ENCODE measurements at regions not wholly inside any gene's neighbourhood (a gene's known extent, or its start where the extent isn't known, plus 50 kb on each side); places are given as distances from the start of the nearest gene placed in this dataset.

DNA sequence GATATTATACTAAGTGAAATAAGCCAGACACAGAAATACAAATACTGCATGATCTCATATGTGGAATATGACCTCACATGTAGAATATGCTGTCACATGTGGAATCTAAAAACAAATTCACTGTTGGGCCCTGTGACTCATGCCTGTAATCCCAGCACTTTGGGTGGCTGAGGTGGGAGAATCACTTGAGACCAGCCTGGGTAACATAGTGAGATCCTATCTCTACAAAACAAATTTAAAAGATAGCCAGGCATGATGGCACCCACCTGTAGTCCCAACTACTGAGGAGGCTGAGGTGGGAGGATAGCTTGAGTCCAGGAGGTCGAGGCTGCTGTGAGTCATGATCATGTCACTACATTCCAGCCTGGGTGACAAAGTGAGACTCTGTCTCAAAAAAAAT lies 160.3 kb downstream of the PTEN start:
- DNase-seq, result no peak

DNA sequence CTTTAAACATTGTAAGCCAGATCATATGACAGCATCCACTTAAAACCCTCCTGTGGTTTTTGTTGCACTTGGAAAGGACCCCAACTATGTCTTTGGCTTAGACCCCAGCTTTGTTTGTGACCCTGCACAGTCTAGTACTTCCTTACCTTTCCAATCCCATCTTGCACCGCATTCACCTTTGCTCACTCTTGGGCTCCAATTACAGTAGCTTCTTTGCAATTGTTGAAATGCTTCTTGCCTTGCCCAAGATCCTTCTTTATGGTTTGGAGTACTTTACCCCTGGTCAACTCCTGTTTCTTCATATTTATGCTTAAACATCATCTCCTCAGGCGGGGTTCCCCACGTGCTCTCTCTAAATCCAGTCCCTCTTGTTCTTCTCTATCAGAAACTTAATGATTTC lies 162.6 kb downstream of the PTEN start:
- no peak for DNase-seq

DNA sequence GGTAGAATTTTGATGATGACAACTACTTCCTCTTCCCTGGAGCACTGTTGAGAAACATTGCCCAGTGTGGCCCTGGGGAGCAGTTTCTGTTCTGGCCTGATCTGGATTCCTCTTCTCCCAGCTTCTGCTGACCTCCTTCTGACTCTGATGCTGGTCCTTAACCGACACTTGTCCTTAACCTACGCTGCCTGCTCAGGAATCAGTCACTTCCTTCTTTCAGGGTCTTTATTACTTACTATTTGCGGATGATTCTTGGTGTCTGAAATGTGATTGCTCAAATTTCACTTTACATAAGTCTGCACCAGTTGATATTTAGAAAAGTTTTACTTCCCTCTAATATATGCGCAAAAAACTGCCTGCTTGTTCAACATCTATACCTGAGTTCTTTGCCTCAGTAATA lies 164.1 kb downstream of the PTEN start:
- DNase-seq, result no peak

DNA sequence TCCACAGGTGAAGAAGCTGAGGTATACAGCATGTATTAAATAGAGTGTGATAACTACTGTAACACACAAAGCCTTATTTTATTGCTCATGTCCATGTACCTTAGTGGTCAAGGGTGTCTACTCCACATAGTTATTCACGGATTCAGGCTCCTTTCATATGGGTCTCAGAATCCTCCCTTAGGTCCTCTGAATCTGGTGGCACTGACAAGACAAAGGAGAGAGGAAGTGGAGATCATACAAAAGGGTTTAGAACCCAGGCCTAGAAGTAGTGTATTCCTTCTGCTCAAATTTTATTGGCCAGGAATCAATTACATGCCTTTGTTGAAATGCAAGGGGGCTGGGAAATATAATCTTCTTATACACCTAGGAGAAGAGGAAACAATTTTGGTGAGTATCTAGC lies 164.6 kb downstream of the PTEN start:
- no peak for DNase-seq

DNA sequence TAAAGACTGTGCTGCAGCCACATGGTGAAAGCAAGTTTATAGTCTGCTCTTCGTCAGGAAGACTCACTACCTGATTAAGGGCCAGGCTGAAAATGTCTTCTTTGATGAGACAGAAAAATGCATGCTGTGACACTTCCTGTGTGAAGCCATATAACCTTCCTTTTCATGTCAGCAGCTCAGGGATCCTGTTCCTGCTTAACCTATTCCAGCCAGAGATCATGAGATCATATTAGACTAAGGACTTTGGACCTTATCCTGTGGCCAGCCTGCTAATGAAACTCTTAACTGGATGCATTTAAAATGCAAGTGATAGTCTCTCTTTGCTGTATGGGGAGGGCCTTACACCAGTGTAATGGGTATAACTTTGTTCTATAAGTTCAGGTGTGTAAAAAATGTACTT lies 165.2 kb downstream of the PTEN start:
- DNase-seq, result no peak

DNA sequence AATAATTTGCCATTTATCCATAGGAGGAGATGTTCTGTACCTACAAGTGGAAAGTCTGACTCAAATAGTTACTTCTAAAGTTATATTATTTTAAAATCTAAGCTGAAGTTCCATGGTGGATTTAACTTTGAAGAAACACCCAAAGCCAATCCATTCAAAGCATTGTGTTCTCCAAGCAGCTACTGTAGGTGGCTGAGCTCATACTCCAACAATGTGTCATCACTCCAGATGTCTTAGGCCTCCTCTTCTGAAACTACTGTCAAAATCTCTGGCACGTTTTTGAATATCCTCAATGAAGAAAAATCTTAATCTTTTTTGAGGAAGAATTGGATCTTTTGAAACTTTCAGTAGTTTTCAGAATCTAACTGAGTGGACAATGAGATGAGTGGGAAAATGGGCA lies 169.1 kb downstream of the PTEN start:
- DNase-seq, result no peak

DNA sequence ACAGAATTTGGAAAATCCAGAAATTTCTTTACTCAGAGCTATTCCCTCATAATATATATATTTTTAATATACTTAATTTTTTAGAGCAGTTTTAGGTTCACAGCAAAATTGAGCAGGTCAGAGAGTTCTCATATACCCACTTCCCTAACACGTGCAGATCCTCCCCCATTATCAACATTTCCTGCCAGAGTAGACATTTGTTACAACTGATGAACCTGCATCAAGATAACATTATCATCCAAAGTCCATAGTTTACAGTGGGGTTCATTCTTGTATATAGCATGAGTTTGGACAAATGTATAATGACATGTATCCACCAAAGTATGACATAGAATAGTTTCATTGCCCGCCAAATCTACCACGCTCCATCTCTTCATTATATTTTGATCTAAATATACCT lies 170.0 kb downstream of the PTEN start:
- DNase-seq, result no peak

DNA sequence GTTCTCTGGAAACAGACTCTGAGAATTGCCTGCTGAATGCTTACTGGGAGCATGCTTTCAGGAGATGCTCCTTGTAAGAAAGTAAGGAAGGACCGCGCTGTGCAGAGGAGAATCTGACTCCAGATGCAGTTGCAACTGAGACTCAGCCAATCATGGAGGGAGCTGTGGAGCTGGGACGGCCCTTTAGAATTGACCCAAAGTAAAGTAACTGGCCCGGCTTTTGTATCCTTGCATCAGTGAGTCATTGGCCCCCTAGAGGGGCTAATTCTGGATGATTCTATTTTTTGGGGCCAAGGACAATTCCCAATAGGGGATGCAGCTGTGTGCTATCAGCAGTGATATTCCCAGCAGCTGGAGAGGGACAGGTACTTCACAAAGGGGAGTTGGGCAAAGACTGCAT lies 170.4 kb downstream of the PTEN start:
- DNase-seq, result no peak

DNA sequence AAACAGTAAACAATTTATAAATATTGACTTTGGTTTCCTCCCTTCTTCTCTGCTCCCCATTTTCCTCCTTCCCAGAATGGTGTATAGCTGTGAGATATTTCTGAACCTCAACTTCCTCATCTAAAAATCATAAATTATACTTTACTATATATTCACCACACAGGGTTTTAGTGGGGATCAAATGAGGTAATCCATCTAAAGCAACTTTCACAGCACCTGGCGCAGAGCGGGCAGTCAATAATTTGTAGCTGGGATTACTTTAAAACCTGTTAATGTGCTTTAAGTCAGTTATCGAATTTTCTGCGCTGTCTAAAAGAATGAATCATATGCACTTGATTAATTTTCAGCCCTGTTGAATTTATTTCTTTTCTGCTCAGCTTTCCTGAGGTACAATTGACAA lies 172.7 kb downstream of the PTEN start:
- no peak for DNase-seq

DNA sequence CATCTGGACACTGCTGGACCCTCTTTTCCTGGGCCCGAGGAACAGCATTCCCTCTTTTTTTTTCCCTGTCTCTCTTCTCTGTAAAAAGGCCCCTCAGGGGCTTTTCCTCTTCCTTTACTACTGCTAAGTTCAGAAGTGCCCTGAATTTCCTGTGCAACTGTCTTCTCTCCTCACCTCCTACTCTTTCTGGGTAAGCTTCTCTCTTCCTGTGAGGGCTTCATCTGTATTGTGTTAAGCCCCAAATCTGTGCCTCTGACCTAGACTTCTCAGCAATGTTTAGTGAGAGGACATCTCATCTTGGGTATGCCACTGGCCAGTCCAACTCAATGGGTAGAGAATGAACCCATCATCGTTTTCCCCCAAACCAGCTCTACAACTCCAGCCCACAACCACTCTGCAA lies 174.2 kb downstream of the PTEN start:
- DNase-seq, result no peak

DNA sequence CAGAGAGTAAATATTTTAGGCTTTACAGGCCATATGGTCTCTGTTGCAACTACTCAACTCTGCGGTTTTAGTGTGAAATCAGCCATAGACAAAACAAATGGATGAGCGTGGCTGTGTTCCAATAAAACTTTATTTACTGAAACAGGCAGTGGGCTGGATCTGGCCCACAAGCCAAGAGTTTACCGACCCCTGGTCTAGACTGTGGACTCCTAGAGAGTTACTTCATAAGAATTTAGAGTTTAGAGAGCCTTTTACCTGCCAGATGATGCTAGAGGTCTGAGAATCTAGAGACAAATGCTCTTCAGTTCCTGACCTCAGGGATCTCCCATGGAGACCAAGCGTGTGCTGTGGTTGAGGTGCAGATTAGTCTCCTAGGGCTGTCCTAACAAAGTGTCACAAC lies 174.8 kb downstream of the PTEN start:
- DNase-seq, result no peak

DNA sequence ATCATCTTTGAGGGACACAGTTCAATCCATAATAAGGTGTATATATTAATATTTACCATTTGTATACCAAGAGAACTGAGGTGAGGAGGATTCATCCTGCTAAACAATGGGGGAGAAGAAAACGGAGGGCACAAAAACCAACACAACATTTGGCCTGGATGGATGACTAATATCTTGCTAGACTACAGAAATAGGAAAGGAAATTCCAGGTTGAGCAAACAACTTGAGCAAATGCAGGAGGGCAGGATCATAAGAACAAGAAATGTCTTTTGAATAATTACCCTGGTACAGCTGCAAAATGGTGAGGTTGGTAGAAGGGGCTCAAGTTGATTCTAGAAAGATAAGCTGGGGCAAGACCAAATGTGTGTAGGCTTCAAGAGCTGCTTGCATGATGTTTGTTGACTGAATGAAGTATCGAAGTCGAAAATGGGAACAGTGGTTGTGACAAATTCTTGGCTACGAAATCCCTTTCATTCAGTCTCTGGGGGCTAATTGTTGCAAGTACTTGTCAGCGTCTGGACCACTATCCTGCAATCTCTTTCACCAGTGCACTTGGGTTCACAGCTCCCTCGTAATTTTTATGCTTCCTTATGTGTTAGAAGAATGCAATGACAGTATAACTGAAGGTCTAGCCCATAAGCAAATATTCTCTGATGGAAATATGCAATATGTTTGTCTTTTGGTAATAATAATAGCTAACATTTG lies 176.2 kb downstream of the PTEN start:
- DNase-seq, result no peak

DNA sequence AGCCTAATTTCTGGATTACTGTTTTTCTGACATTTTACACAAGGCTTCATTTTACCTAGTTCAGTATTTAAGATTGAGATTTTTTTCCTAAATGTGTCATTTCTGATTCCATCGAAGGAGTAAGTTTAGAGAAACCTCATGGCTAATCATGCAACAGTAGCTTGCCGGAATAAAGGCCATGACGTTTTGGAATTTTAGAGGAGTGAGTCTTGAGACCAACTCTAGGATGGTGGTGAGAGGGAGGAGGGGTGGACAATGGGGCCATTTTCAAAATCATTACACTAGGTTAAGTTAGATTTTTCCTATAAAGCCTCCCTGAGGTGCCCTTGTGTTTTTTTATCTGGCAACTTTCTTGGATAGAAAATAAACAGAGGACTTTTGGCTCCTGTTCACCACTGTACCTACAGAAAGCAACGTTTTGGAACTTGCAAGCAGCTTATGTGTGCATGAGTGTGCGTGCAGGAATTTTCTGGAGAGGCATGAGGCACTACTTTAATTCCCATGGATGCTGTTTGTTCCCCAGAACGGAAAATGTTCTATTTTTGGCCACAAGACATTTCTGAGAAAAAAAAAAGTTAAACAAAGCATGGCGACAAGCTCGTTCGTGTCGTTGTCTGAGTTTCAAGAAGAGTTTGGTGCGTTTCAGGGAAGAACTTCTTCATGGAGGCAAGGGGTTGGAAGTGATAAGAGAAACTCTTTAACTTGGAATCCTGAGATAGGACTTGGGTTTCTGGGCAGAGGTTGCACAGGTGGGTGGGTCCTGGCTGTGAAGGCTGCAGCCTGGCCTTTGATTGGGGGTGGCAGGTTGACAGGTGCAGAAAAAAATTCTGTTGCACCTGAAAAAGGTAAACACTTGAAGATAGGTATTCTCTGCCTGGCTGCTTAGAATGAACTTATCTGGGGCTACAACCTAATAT lies 178.1 kb downstream of the PTEN start:
- DNase-seq, result no peak

DNA sequence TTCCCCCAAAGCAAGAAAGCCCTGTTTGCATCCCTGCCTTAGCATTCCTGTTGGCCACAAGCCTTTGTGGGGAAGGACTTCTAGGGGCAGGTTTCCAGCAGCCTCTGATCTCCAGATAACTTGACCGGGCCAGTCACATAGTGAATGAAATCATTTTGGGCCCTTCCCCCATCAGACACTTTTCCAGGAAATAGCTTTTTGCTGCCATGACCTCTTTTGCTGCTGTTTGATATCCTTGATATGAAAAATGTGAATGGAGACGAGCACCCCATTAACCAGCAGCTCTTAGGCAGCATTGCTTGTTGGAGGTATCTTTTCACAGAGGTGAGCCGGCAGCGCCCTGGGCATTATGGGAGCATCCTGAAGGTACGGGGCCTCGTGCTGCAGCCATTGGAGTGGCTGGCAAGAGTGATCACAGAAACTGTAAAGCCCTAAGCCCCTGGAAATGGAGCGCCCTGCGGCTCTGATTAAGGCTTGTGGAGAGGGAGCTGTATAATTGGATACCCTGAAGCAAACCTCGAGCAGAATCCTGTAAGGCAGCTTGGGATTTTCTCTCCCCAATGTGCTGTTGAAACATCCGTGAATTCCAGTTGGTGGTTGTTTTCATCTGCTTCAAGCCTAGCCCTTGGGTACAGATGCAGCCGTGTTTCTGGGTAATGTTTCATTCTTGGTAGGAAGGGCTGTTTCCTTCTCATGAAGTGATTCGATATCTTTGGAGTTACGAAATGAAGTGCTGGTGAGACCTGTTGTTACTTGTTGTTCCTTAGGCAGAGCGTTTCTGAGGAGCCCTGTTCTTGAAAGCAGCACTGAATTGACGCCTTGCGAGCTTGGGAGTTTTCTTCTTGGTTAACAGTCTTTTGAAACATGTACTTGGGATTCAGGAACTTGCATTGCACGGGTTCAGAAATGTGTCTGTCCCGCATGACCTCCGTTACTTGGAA lies 179.0 kb downstream of the PTEN start:
- DNase-seq, result no peak

DNA sequence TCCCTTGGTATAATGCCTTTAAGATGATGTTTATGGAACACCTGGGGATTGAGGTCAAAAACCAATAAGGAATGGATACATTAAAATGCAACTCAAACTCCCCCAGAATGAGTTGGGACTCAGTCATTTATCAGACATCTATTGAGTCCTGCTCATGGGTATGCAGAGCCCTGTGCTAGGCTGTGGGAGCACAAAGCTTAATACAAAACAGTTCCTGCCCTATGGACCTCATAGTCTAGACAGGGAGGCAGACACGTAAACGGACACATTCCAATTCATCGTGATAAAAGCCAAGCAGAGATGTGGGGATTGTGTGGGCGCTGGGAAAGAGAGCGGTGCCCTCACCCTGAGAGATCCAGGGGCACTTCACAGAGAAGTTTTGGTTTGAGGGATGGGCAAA lies 181.7 kb downstream of the PTEN start:
- DNase-seq, result no peak

DNA sequence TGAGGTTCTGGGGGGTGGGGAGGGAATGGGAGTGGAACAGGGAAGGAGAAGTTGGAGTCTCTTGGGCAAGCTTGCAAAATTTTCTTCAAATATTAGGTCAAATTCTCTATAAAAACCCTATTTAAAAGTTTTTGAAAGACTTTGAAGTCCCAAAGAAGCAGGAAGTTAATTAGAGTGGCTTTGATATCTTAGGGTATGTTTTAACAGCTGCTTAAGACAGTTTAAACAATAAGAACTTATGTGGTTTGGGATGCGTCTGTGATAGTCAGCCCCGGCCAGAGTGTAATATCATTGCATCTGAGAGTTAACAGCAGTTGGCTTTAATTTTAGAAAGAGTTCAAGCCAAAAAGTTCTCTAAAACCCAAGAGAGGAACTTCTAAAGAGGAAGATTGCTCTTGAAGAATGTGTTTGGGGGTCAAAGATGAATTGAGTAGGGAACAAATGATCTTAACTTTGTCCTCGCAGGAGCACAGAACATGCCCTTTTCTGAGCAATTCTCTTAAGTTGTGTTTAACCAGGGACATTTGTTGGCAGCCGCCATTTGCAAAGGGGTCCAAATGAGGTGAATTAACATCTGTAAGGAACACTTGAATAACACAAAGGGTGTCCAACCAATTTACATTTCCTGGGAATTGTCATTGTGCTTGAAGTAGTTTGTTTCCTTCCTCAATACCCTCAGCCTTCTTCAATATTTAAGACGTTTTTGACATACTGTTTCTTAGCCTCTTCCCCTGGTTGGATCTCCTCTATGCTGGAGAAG lies 182.4 kb downstream of the PTEN start:
- DNase-seq, result no peak

DNA sequence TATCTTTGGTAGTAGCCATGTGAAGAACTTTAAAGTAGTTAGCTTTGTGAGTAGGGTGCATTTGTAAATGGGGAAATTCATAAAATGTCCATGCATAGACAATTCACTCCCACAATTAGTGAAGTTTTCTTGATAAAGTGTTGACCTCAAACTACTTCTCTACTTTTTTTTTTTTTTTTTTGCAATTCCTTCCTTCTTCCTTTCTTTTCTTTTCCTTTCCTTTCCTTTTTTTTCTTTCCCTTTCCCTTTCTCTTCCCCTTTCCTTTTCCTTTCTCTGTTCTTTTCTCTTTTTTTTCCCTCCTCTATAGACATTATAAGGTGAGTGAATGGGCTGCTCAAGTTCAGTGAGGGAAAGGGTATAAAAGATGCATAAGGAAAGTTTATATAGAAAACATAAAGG lies 184.2 kb downstream of the PTEN start:
- no peak for DNase-seq

DNA sequence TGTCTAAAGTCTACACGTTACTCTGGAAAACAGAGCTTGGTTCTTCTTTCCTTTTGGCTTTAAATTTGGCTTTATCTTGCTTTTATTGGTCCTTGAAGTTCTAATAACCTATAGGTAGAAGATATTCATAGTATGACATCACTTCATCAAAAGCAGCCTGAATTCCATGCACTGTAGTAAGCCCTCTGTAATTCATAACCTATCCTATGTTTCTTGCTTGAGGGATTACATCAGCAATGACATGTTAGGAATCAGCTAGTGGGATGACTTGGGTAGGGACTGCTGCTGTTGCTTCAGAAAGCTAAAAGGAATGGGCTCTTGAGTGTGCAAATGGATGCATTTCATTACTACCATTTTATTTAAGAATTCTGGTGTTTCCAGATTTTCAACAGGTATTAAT lies 184.9 kb downstream of the PTEN start:
- DNase-seq, result no peak

DNA sequence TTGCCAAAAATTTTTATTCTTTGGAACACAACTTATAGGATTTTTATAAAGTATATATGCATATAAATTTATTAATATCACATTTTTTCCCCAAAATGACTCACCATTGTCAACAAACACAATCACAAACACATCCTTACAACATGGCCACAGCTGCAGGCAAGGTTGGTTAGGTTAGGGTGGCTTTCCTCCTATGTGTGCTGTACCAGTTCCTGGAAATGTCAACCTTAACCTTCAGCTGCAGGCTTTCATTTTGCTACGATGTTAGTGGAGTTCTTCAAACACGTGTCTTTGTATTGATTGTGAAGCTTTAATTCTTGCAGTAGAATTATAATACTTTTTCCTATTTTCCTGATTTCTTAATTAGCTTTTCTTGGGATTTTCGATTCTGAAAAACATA lies 185.8 kb downstream of the PTEN start:
- no peak for DNase-seq

DNA sequence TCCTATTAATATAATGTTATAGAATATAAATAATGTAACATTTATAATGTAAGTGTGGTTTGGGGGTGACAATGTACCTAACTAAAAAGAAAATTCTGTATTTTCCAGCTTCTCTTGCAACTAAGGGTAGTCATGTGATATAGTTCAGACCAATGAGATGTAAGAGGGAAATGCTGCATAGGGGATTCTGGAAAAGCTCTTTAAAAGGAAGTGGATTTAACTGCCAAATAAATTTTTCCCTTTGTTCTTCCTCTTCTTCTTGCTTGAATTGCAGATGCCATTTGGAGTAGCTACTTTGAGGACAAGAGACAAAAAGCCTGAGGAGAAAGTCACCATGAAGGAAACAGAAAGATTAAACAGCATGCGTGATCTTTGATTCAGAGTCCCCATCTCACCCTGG lies 194.3 kb downstream of the PTEN start:
- DNase-seq, result no peak

DNA sequence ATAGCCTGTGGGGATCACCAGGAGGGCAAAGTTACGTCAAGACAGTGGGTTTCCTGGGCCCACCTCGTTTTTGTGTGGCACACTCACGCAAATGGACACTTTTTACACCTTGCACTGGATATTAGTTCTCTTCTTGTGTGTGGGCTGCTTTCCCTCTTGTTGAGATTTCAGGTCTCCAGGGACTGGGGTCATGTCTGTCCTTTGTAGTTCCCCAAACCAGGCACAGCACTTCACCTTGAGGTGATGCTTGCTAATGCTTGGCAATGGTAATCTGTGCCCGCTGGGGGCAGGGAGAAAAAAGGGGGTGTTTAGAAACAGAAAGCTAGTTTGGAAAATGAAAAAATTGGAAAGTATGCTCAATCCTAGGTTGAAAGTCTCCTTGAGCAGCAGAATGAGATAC lies 195.3 kb downstream of the PTEN start:
- no peak for DNase-seq

DNA sequence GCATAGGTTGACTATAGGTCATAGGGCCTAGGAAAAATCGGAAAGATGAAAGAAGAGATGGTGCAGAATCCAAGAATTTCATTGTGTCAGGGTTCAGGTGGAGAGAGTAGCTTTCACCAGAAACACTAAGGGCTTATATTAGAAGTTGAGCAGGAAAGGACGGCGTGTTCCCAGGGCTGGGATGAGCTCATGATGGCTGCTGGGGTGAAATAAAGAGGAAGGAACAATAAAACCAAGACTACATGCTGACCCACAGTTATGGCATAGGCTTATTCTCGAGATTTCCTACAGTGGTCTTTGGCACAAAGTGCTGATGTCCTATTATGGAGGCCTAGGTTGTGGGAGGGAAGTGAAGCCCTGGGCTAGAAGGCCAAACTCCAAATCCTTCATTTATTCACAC lies 195.8 kb downstream of the PTEN start:
- DNase-seq, result no peak

DNA sequence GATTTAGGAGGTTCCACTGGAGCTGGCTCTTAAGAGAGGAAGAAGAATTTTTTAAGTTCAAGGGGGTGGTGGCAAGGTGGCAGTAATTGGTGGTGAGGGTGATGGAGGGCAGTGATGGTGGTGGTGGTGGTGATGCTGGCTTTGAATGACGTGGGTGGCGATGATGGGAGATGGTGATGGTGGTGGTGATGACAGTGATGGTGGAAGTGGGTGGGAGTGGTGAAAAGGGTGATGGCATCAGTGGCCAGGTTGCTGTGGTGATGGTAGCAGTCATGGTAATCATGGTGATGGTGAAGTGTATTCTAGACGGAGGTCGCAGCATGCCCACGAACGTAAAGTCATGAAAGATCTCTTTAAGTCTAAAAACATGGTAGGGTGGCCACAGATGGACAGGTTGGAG lies 197.3 kb downstream of the PTEN start:
- DNase-seq, result no peak

All from activated CD4-positive, alpha-beta T cell treated with anti-CD3 and anti-CD28 coated beads, Interleukin-2, amount 50 U/mL, for 4 hours (primary cell).